ENCODE measurements at regions not wholly inside any gene's neighbourhood (a gene's known extent, or its start where the extent isn't known, plus 50 kb on each side); places are given as distances from the start of the nearest gene placed in this dataset.

GRCh38 chr3:146300768-146301167 is 49.9 kb upstream of the PLSCR4 start:
- intact Hi-C loops (cut with micrococcal nuclease): no loop called here
- Mint-ChIP-seq H3K36me3 (ENCODE audit: low read depth) (no peaks in the 10 kb centered on the region), H3K27ac (no peak overlapping the region), H3K9me3 (peaks cover 10% of the 10 kb centered on the region), H3K27me3 (no peaks in the 10 kb centered on the region), H3K4me1 (ENCODE audit: low read depth) (no peaks in the 10 kb centered on the region), H3K4me3 (no peak overlapping the region)
